Stomach (tissue), 4 donors: ENCODE measurements at regions not wholly inside any gene's neighbourhood (a gene's known extent, or its start where the extent isn't known, plus 50 kb on each side); places are given as distances from the start of the nearest gene placed in this dataset.

Experiments
- EP300 ChIP-seq: sonication (generic); formaldehyde crosslinking; IDR thresholded peaks from one replicate; pipeline ENCODE4 v1.6.1; 2017; ENCODE audit warnings: antibody characterized with exemption
- POLR2A ChIP-seq, 4 donors: fragments of 450-650 bp; IDR thresholded peaks; one replicate each; pipeline ENCODE4 v1.6.1; 2016; ENCODE audit warnings: antibody characterized with exemption in 4 of 4, control low read depth in 2 of 4, mild to moderate bottlenecking in 1 of 4, moderate library complexity in 1 of 4
- POLR2AphosphoS5 ChIP-seq, 3 donors: sonication (generic); formaldehyde crosslinking; IDR thresholded peaks; one replicate each; pipeline ENCODE4 v1.6.1; 2016; ENCODE audit warnings: antibody characterized with exemption in 3 of 3
- TF ChIP-seq, protein P1 (sequence below), 7 experiments: fragments of 450-650 bp in 4 of 7; fragments of 200-600 bp in 3 of 7; sonication (generic) in 3 of 7; IDR thresholded peaks; one replicate each; pipeline ENCODE4 v1.5.1; 2016 to 2019; ENCODE audit warnings: antibody characterized with exemption in 7 of 7, control low read depth in 2 of 7, mild to moderate bottlenecking in 1 of 7

- TF ChIP-seq POLR2A (IDR thresholded peaks at IDR 0.05), result no peak
- TF ChIP-seq, protein P1, sequence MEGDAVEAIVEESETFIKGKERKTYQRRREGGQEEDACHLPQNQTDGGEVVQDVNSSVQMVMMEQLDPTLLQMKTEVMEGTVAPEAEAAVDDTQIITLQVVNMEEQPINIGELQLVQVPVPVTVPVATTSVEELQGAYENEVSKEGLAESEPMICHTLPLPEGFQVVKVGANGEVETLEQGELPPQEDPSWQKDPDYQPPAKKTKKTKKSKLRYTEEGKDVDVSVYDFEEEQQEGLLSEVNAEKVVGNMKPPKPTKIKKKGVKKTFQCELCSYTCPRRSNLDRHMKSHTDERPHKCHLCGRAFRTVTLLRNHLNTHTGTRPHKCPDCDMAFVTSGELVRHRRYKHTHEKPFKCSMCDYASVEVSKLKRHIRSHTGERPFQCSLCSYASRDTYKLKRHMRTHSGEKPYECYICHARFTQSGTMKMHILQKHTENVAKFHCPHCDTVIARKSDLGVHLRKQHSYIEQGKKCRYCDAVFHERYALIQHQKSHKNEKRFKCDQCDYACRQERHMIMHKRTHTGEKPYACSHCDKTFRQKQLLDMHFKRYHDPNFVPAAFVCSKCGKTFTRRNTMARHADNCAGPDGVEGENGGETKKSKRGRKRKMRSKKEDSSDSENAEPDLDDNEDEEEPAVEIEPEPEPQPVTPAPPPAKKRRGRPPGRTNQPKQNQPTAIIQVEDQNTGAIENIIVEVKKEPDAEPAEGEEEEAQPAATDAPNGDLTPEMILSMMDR (IDR thresholded peaks at IDR 0.05), result no peak
- no peak for TF ChIP-seq POLR2AphosphoS5 (IDR thresholded peaks at IDR 0.05)
- TF ChIP-seq EP300, result no peak
Measured at GRCh38 chr9:12629067-12629466, 64.1 kb upstream of the TYRP1 start.
